ENCODE measurements at regions not wholly inside any gene's neighbourhood (a gene's known extent, or its start where the extent isn't known, plus 50 kb on each side); places are given as distances from the start of the nearest gene placed in this dataset.

DNA sequence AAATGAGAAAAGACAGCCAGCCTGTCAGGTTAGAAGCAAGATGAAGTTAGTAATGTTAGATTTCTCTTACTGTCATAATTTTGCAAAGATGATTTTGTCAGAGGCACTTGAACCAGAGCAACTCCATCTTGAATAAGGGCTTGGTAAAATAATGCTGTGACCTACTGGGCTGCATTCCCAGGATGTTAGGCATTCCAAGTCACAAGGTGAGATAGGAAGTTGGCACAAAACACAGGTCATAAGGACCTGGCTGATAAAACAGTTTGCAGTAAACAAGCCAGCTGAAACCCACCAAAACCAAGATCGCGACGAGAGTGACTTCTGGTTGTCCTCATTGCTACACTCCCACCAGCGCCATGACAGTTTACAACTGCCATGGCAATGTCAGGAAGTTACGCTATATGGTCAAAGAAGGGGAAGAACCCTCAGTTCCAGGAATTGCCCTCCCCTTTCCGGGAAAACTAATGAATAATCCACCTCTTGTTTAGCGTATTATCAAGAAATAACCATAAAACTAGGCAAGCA, 1313.5 kb upstream of the TMEM132C start:
- TF ChIP-seq EZH2phosphoT487 (IDR thresholded peaks at IDR 0.05) (no peak), EZH2 (IDR thresholded peaks at IDR 0.05) (no peak)
